ENCODE measurements at regions not wholly inside any gene's neighbourhood (a gene's known extent, or its start where the extent isn't known, plus 50 kb on each side); places are given as distances from the start of the nearest gene placed in this dataset.
"Not testable (repeated sequence)": the region's sequence is repeated elsewhere in the genome, so short reads cannot be mapped to it uniquely, and the experiment has no call there.

DNA sequence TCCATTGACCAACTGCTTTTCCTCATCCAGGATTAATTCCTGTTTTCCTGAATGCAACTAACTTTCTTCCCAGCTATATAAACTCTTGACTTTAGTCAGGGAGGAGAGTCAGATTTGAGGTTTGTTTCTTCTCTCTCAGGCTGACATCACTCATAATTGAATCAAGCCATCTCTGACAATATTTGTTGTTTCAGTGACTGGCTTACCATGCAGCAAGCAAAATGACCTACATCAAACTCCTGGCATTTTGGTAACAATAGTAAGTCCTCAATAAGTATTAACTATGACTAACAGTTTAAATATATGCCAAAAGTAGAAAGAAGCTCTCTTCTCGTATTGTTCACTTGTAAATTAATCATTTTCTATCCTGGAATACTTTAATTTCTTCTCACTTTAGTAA, 625.7 kb upstream of the KCND2 start:
- no peak overlapping the region for H3K4me3 ChIP-seq (ENCODE audit: low read depth, low read length)
- TF ChIP-seq, protein P1, sequence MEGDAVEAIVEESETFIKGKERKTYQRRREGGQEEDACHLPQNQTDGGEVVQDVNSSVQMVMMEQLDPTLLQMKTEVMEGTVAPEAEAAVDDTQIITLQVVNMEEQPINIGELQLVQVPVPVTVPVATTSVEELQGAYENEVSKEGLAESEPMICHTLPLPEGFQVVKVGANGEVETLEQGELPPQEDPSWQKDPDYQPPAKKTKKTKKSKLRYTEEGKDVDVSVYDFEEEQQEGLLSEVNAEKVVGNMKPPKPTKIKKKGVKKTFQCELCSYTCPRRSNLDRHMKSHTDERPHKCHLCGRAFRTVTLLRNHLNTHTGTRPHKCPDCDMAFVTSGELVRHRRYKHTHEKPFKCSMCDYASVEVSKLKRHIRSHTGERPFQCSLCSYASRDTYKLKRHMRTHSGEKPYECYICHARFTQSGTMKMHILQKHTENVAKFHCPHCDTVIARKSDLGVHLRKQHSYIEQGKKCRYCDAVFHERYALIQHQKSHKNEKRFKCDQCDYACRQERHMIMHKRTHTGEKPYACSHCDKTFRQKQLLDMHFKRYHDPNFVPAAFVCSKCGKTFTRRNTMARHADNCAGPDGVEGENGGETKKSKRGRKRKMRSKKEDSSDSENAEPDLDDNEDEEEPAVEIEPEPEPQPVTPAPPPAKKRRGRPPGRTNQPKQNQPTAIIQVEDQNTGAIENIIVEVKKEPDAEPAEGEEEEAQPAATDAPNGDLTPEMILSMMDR (conservative IDR thresholded peaks at IDR 0.05; ENCODE audit: low read depth, low read length) = no peak
- DNase-seq (ENCODE audit: low read depth) = no peak

DNA sequence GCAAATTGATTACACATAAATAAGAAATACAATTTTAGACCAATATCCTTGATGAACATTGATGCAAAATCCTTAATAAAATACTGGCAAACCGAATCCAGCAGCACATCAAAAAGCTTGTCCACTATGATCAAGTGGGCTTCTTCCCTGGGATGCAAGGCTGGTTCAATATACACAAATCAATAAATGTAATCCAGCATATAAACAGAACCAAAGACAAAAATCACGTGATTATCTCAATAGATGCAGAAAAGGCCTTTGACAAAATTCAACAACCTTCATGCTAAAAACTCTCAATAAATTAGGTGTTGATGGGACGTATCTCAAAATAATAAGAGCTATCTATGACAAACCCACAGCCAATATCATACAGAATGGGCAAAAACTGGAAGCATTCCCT, 624.2 kb upstream of the KCND2 start:
- DNase-seq (ENCODE audit: low read depth); H3K4me3 ChIP-seq (ENCODE audit: low read depth, low read length): not testable (repeated sequence)

DNA sequence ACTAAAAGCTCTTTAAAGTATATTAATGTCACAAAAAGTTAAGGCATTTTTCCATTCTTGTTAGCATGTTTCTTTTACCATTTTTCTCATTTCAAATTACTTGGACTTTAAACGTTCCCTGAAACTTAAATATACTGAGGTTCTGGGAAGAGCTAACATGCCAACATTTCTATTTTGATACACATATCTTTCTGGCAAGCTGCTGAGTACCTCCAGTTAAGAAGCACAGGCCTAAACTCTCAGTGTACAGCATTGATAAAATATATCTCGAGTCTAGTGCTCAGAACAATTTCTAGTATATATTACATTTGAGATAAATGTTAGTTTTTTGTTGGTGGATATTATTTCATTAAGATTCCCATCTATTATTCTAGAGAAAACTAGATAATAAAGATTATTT, 612.9 kb upstream of the KCND2 start:
- TF ChIP-seq, protein P1 (conservative IDR thresholded peaks at IDR 0.05; ENCODE audit: low read depth, low read length) = no peak
- DNase-seq (ENCODE audit: low read depth) = no peak
- H3K4me3 ChIP-seq (ENCODE audit: low read depth, low read length) = no peak overlapping the region

DNA sequence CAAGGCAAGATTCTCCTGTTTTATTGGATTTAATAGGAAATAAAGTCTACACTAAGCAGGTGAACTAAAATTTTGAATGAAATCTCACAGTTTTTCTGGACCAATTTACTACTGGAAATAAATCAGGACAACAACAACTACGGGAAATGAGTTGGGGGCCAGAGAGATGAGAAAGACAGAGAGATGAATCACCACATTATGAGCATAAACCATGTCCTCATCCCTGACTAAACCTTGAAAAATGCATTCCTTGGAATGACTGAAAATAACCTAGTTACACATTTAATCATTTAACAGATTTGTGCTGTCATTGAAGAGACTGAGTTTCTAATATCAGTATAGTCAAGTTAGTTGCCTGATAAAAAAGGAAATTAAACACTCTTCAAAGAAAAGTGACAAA, 608.4 kb upstream of the KCND2 start:
- no peak overlapping the region for H3K4me3 ChIP-seq (ENCODE audit: low read depth, low read length)
- TF ChIP-seq, protein P1 (conservative IDR thresholded peaks at IDR 0.05; ENCODE audit: low read depth, low read length) = no peak
- peak; percentile 87 for DNase-seq (ENCODE audit: low read depth)

DNA sequence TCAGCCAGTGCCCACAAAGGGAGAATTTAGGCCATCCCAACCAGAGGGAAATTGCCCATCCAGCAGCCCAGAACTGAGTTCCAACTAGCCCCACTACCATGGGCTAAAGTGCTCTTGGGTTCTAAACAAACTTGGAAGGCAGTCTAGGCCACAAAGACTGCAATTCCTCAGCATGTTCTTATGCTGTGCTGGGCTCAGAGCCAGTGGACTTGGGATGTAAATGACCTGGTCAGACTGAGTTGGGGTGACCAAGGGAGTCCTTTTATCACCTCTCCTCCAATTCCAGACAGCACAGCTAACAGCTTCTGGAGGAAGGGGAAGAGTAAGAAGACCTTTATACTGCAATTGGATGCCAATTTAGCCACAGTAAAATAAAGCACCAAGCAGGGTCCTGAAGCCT, 607.2 kb upstream of the KCND2 start:
- DNase-seq (ENCODE audit: low read depth) = peak; percentile 61
- H3K4me3 ChIP-seq (ENCODE audit: low read depth, low read length) = no peak overlapping the region
- TF ChIP-seq, protein P1 (conservative IDR thresholded peaks at IDR 0.05; ENCODE audit: low read depth, low read length) = no peak

DNA sequence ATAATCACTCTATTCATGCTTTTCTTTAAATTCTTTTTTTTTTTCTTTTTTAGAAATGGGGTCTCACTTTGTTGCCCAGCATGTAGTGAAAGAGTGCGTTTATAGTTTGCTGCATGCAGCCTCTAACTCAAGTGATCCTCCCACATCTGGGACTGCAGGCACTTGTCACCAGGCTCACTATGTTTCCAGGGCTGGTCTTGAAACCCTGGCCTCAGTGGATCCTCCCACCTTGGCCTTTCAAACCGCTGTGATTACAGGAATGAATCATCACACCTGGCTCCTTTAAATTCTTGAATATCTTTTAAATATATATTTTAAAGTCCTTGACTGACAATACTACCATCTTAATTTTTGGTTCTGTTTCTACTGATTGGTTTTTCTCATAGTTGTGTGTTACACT, 591.6 kb upstream of the KCND2 start:
- TF ChIP-seq, protein P1 (conservative IDR thresholded peaks at IDR 0.05; ENCODE audit: low read depth, low read length) = no peak
- no peak overlapping the region for H3K4me3 ChIP-seq (ENCODE audit: low read depth, low read length)

DNA sequence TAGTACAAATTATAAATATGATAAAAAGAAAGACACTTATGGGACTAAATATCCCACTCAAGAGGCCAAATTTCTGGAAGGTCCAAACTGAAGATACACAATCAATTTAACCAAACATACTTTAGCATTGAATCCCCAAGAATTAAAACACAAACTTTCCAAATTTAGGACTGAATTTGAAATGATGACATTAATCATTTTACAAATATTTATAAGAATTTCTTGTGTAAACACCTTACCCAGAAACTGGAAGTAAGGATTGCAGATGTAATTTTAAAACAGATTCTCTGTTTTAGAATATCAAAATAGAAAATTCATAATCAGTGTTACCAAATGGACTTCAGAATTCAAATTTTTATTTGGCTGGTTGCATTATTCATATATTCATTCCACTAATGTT, 588.2 kb upstream of the KCND2 start:
- TF ChIP-seq, protein P1 (conservative IDR thresholded peaks at IDR 0.05; ENCODE audit: low read depth, low read length) = no peak
- no peak overlapping the region for H3K4me3 ChIP-seq (ENCODE audit: low read depth, low read length)
- no peak for DNase-seq (ENCODE audit: low read depth)

More for the DNA sequence above, 591.6 kb upstream of the KCND2 start:
- no peak for DNase-seq (ENCODE audit: low read depth)

DNA sequence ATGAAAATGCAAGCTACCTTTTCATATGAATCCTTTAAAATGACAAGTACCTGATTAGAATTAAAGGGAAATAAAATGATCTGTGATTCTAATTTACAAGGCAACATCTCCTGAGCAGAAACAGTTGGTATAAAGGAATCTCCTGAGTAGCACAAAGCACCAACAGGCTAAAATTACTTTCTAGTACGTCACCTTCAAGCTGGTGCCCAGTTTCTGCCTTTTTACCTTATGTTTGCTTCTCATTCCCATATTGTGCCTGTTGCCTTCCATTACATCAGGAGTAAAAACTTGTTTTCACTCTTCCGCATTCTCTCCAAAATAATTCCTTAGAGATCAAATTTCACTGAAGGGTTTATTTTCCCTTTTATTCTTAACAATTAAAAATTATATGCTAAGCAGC, 587.1 kb upstream of the KCND2 start:
- TF ChIP-seq, protein P1 (conservative IDR thresholded peaks at IDR 0.05; ENCODE audit: low read depth, low read length) = no peak
- H3K4me3 ChIP-seq (ENCODE audit: low read depth, low read length) = no peak overlapping the region
- DNase-seq (ENCODE audit: low read depth) = no peak

All from choroid plexus epithelial cell (primary cell).